ENCODE measurements at regions not wholly inside any gene's neighbourhood (a gene's known extent, or its start where the extent isn't known, plus 50 kb on each side); places are given as distances from the start of the nearest gene placed in this dataset.

DNA sequence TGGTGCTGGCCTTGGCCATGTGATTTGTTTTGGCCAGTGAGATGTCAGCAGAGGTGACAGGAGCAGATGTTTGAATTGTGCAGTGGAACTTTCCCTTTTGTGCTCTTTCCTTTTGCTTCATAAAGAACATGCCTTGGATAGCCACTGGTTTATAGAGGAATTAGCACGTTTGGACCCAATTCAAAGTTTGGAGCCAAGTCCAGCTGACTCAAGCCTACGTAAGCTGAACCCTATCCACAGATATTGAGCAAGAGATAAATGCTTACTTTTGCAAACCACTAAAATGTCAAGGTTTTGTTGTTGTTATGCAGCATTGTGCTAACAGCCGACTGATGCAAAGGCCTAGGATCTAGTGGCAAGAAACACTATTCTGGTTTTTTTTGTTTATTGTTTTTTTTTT, 230.9 kb upstream of the CITED2 start:
- no peak for DNase-seq

DNA sequence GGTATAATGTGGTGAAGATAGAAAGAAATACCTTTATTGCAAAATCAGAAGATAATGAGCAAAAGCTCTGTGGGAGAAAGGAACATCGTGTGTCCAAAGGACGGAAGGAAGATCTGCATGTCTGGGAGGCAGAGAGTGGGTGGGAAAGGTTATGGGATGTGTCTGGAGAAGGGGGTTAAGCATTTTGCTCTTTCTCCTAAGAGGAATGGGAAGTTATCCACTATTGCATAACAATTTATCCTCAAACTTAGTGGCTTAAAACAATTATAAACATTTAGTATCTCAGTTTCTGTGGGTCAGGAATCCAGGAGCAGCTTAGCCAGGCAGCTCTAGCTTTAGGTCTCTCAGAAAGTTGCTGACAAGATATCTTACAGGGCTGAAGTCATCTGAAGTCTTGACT, 229.1 kb upstream of the CITED2 start:
- no peak for DNase-seq

DNA sequence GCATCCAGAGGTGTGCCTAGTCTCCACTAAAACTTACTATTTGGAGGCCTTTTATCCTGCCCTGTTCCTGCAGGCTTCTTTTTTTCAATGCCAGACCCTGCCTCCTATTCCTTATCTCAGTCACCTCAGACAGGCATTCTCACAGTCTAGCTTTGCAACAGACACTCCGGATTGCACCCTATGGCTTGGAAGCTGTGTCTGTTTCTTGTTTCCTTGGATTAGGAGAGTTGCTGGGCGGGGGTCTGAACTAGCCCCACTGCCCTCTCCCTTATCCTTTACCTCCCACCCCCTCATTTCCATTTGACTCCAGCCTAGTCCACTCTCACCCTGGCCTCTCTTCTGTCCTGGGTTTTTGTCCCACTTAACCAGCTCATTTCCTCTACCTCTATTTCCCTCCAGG, 228.1 kb upstream of the CITED2 start:
- no peak for DNase-seq

DNA sequence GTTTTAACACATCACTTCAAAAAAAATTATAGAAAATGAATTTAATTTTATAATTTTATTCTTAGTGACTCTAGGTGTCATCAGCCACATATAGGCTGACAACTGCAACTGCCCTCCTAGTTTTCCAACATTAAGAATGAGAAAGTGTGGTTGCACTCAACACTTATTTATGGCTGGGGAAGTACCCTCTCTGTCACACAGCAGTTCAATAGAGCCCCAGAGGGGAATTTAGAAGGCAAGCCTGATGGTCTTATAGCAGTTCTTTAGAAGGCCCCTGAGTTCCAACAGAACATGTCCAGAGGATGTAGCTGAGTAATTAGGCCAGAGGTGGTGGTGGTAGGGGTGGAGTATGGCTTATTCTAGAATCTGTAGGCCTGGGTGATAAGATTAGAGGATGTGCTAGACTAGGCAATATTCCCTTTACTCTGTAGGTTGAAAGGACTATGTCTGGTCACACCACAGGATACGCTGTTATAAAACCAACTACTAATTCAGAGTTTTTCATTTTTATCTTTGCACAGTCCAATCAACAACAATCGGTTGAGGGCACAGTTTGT, 226.5 kb upstream of the CITED2 start:
- no peak for DNase-seq

DNA sequence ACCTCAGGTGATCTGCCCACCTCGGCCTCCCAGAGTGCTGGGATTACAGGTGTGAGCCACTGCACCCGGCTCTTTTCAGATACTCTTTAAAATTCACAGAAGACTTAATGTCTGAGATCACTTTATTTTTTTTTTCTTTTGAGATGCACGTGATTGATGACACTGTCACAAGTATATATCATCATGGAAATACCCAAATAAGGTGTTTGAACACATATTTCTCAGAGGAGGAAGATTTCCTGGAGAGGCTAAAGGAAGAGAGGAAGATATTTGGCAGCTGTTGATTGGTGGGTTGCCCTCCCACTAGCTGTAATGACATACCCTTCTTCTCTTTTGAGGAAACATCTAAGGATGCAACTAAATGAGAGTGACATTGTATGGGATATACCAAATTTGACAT, 225.9 kb upstream of the CITED2 start:
- no peak for DNase-seq

DNA sequence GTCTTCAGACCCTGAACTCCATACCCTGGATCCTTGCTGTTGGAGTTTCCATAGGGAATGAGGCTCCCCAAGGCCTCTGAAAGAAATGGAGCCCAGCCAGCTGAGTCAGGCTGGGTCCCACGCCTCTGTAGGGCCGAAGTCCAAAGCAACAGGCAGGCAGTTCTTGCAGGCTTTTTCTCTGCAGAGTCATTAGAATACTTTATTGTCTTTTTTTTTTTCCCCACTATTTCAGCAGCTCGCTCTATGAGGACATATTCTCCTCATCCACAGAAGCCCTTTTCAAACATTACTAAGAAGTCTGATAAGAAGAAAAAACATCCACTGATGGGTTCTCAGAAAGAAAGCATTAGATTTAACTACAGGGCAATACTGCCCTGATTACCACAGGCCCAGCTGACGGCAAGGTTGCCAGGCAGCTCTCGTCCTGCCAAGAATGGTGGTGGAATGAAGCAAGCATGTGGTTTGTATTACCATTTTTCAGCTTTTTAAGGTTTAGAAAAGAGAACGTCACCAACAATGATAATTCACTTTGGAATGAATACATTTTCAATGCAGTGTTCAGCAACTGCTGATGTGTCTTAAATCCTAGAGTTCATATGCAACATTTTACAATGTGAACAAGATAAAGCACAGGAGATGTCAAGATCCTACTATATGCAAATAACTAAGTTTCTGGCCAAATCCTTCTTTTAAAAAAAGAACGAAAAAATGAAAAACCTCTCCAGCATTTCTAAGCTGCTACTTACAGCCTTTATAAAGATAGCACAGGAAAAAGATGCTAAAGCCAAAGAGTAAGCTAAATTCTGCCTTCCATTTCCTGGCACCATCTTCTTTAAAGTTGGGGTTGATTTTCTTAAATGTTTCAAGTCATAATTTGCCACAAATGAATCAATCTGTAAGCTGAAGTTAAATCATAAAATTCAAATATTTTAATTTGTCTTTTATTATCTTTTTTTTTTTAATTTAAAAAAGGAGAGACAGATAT, 223.6 kb upstream of the CITED2 start:
- DNase-seq: peak; percentile 74 to 80

DNA sequence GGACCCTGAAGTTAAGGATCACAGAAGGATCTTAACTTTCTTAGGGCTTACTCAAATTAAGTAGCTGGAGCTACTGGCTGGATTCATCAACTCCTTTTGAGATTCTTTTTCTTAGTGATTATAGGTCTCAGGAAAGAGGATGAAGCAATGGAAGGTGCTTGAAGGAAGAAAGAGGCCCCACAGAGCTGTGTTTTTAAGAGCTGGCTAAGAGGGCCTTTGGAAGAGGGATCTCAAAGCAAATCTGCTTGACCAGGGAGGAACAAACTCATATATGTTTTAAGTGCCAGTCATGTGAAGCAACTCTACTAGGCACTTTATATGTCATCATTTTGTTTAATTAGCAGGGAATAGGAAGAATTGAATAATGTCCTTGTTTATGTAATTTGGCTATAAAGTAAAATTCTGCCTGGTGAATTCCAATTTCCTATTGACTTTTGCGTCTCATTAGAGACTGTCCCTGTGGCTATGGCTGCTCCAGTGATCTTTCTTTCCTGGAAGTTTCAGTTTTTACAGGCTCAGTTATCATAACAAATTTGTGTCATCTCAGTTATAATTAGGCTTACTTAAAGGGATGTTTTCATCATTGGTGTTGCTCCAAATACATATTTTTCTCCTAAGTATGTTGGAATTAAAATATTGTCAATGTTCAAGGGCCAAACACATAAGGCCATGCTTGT, 222.8 kb upstream of the CITED2 start:
- DNase-seq: no peak

DNA sequence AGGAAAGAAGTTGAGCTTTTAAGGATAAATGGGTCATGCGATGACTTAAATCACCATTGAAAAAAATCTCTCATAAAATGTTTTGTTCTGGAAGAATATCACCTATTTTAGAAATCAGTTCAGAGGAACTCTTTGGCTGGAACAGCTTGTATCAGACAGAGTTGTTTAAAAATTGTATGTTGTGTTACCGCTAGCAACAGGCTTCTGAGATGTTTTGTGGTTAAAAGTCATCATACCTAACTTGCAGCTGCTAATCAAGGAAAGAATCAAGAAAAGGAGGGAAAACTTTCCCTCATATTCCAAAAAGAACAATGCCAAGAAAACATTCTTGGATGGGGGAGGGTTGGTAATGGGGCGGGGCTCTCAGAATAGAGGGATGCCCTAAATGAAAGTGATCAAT, 220.7 kb upstream of the CITED2 start:
- DNase-seq: no peak

DNA sequence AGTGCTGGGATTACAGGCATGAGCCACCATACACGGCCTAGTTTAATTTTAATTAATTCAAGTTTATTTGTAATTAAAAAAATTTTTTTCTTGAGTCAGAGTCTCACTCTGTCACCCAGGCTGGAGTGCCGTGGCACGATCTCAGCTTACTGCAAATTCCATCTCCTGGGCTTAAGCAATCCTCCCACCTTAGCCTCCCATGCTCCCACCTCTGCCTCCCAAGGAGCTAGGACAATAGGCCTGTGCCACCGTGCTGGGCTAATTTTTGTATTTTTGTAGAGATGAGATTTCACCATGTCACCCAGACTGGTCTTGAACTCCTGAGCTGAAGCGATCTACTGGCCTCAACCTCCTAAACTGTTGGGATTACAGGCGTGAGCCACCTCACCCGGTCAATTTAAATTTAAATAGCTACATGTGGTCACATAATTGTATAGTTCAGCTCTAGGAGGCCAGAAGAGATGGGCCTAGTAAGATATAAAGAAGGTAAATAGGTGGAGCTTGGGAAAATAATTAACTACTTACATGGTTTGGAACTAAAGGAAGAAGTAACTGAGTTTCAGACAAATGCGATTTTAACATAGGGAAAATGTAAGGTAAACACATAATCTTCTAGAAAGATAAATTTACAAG, 220.0 kb upstream of the CITED2 start:
- DNase-seq: no peak

DNA sequence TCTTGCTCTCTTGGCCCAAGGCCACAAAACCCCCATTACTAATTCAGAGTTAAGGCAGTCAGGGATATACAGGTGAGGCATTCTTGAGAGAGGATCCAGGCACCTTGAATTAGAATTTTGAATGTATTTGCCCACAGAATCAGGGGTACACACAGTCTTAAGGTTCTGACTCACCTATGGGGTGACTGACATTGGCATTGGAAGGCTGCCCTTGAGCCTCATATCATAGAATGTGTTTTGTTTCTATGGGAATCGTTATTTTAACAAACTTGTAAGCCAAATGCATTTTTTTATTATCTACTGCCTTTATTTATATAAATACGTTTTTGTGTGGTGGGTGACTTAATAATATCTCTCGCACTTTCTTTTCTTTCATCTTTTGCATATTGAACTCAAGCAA, 218.6 kb upstream of the CITED2 start:
- DNase-seq: no peak

DNA sequence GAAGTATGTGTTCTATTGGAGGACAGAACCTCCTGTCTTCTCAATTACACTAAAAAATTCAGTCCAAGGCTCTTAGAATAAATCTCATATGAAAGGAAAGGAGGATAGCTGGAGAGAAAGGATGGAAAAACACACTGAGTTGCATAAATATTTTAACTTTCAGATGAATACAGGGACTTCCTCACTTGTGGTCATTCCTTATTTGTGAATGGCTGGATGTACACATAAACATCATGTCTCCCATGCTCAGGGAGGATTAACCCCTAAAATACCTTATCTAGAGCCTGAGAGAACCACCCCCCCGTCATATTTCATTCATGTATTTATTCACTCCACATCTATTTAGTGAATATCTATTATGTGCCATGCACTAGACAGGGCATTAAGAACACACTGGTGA, 217.6 kb upstream of the CITED2 start:
- no peak for DNase-seq

DNA sequence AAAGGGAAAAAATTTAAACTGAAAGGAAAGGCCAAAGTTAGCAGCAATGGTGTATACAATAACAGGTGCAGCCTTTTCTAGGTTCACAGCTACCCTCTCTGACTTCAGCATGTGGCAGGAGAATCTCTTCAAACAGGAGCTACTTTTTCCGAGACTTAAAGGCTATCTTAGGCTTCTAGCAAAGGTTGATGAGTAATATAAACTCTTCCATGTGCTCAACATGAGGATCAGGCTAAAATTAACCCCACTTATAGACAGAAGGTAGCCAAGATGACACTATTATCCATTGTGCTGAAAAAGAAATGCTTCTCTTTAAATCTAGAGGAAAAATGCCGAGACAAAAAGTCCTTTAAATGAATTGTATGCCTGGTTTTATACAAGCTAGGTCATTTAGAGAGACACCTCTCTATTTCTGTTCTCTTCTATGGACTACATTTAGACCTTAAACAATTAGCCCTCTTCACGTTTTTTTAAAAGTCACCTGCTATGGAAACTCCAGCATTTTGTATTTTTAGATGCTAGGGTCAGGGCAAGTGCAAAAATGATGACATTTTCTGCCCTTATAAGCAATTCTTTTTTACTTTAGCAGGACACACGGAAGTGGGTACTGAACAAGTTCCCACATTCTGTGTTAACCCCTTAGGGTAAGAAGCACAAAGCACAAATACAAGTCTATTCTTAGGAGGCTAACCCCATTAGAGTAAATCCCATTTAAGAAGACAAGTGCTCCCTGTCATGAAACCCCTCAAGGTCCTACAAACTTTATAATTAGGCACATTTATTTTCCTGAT, 216.8 kb upstream of the CITED2 start:
- no peak for DNase-seq

DNA sequence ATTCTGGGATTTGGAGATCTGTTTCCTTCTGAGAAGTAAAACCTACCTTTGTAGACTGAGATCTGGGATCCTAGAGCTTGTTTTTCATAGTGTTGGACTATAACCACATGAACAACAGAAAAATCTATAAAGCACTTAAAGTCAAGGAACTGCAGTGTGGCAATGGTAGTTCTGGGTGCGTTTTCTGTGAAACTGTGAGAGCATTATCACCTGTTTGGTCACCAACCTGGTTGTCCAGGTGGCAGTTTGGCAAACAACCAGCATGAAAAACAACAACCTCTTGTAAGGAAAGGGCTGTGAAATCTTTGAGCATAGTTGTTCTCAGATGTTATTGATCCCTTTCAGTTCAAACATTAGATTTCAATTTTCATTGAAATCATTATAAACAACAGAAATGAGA, 215.8 kb upstream of the CITED2 start:
- no peak for DNase-seq

DNA sequence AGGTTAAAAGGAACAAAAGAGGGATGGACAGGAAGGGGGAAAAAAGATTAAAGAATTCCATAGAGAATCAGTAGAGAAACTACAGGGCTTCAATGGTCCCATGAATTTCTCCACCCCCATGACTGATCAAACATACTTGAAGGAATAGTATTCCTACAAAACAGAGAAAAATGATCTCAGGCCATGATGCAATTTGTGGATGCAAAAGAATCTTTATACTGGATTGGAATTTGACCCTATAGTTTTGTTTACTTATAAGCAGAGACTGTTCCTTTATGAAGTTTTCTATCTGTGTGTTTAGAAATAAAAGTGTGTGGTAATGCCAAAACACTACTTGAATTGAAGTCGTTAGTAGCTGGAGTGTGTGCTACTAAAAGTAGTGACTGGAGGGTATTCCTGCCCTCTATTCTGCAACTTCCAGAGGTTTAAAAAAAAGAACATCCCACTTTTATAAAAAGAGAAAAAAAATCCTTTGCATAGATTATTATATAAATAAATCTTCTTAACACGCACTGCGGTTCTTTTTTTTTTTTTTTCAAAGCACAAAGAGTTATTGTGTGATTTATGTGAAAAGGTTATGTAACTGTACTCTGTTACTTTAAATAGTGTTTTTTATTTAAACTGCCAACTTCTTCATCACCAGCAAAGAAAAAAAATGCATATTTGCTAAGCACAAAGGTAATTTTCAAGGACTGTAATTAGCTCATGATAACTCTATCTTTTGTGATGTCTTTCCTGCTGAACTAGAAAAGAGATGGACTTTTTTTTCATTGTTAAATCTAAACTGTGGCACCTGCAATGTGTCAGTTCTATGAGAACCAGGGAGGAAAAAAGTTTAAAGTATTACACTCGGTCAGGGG, 214.5 kb upstream of the CITED2 start:
- peak in 1 of 2 donors; percentile 30 for DNase-seq

DNA sequence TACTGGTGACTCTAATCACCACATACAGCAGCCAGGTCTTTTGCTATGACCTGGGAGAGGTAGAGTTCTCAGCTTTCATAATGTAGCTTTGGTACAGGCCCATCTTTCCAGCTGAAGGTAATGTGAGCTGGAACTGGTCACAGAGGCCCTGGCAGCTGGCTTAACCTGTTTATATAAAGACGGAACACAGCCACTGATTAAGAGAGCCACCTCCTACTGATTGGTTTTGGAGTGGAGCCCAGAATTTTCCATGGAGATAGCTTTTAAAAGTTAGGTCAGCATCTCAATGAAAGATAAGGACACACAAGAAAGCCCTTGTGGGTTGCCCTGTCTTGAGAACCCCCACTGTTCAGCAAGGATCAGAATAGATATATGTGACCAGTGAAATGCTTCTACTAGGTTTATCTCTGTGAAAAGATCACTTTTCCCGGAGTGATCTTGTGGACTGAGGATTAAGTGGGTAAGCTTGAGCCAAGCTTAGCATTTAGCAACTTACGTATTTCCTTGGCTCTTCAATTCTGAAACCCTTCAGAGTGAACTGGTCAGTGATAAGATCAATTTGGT, 213.7 kb upstream of the CITED2 start:
- DNase-seq: peak in 1 of 2 donors; percentile 29

DNA sequence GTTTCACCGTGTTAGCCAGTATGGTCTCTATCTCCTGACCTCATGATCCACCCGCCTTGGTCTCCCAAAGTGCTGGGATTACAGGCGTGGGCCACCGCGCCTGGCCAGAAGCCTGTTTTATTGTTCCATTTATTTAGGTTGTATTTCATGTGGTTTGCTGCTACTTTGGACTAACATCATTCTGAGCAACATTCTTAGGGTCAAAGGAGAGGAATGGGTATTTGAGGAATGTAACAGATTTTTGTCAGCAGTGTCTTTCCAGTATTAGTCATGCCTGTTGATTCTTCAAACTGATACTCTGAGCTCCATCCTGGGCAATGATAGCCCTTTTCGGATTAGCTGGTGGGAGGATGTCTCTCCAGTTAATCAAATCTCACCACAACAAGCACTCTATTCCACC, 213.0 kb upstream of the CITED2 start:
- DNase-seq: no peak

DNA sequence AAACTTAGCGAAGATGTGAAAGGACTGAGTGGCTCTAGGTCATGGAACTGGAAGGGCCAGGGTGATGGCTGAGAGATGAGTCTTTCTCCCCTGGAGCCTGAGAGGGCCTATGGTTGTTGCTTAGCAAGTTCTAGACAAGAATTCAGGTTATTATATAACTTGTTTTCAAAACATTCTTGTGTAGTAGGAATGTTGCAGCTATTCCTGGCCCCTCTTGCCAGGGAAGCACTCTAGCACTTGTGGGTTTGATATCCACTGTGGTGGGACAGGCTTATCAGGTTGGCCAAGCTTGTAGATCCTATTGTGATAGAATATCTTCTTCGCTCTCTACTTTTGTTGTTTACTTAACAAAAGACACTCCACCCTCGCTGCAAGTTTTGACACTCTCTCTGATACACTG, 211.8 kb upstream of the CITED2 start:
- DNase-seq: no peak

DNA sequence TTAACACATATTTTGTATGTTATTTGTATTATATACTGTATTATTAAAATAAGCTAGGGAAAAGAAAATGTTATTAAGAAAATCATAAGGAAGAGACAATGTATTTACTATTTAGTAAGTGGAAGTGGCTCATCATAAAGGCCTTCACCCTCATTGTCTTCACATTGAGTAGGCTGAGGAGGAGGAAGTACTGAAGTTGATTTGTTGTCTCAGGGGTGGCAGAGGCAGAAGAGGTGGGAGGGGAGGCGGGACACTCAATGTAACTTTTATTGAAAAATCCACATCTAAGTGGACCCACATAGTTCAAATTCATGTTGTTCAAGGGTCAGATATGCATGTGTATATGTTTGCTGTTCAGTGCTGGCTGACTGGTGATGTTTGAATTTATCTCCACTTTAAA, 210.2 kb upstream of the CITED2 start:
- no peak for DNase-seq

DNA sequence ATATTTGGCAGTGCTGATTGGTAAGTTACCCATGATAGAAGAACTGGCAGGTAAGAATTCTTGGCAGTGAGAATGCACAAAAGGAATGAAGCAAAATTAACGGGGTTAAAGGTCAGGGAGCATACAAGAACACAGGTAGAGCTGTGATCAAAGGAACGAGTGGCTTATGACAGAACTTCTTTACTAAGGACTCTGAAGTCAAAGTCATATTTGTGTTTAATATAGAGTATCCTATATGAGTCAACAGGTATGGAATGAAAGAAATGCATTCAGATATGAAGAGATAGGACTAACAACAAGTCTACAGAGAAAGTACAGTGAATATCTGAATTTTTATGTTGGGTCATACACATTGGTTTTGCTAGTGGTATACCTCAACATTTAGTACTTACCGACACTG, 209.0 kb upstream of the CITED2 start:
- no peak for DNase-seq

DNA sequence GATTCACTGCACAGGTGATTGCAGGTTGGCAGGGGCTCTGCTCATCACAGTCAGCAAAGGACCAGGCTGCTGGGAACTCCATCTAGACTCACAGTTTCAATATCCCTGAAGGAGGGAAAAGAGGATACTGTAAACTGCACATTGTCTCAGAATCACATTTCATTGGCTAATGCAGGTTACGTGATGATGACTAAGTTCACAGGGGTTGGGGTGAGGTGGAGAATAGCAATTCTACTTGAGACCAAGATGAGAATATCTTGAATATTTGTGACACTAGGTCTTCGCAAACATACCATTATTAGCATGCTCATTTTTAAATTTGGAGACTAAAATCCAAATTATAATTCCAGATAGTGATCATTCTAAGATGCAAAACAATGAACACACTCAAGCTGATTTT, 208.5 kb upstream of the CITED2 start:
- no peak for DNase-seq
